Tibial artery (tissue), 4 donors: ENCODE measurements at regions not wholly inside any gene's neighbourhood (a gene's known extent, or its start where the extent isn't known, plus 50 kb on each side); places are given as distances from the start of the nearest gene placed in this dataset.
A peak's percentile ranks its signal among the peaks of the same experiment; 100 is the strongest.
"Not testable (repeated sequence)": the region's sequence is repeated elsewhere in the genome, so short reads cannot be mapped to it uniquely, and the experiment has no call there.

ENCODE experiments used
- DNase-seq, 2 donors: peaks; one replicate each; pipeline ENCODE4 v3.0.0-alpha.2; 2019
- H3K27ac ChIP-seq, 2 donors: fragments of 200-600 bp; sonication (generic) in 1 of 2; 1 replicate in 1 of 2; 2 replicates in 1 of 2; pipeline ENCODE4 v1.5.1; 2018 to 2019; ENCODE audit warnings: mild to moderate bottlenecking in 1 of 2
- H3K27me3 ChIP-seq, 2 donors: fragments of 200-600 bp; sonication (generic) in 1 of 2; one replicate each; pipeline versions ENCODE4 v1.5.1 to v1.6.0; 2016 to 2019
- H3K36me3 ChIP-seq, 3 donors: fragments of 200-600 bp; sonication (generic) in 2 of 3; one replicate each; pipeline ENCODE4 v1.5.1; 2016 to 2019; ENCODE audit warnings: mild to moderate bottlenecking in 2 of 3
- H3K4me1 ChIP-seq, 4 donors: fragments of 200-600 bp; sonication (generic) in 2 of 4; 1 replicate in 3 of 4; 2 replicates in 1 of 4; pipeline ENCODE4 v1.5.1; 2016 to 2019
- H3K4me3 ChIP-seq, 2 donors: fragments of 200-600 bp; sonication (generic) in 1 of 2; 1 replicate in 1 of 2; 2 replicates in 1 of 2; pipeline ENCODE4 v1.5.1; 2018 to 2019; ENCODE audit warnings: mild to moderate bottlenecking in 2 of 2
- H3K9me3 ChIP-seq, 3 donors: fragments of 200-600 bp; sonication (generic) in 1 of 3; one replicate each; pipeline ENCODE4 v1.5.1; 2016 to 2019
- intact Hi-C: fragments of 100-400 bp; cut with DNase I; formaldehyde crosslinking; loops from one replicate; pipeline ENCODE4 v1.15.0; 2023; ENCODE audit warnings: low total_unique reads
- TF ChIP-seq, protein P1 (sequence below), 2 experiments: fragments of 200-600 bp in 1 of 2; fragments of 450-650 bp in 1 of 2; IDR thresholded peaks; one replicate each; pipeline ENCODE4 v1.5.1; 2017 to 2019; ENCODE audit warnings: antibody characterized with exemption in 2 of 2, mild to moderate bottlenecking in 1 of 2, moderate library complexity in 1 of 2

DNA sequence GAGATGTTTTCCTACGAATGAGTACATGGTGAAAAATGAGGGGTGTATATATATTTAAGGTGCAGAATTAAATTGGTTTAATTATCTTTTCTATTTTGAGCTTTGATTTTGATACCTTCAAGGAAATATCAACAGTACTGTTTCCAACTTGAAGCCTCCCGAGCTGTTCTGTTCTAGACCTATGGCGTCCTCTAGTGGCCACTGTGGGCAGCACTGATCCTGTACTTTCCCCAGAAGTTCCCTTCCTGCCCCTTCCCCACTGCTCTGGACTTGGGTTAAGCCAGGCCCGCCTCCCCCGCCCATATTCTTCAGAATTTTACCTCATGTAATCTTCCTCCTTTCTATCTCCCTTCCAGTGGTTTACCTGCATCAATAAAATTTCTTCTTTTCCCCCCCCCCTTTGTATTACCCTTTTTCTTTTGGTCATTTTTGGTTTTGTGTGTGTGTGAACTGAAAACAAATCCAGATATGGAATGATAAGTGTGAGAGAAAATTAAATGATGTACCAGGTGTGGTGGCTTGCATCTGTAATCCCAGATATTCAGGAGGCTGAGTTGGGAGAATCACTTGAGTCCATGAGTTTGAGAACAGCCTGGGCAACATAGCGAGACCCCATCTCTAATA is 1643.5 kb downstream of the TP53TG3F start:
- Histone ChIP-seq H3K9me3 (no peaks in the 10 kb centered on the region), H3K36me3 (no peaks in the 10 kb centered on the region), H3K4me3 (no peak overlapping the region), H3K27me3 (no peaks in the 10 kb centered on the region), H3K4me1 (no peaks in the 10 kb centered on the region), H3K27ac (no peak overlapping the region)
- intact Hi-C loops, result no loop called here
- TF ChIP-seq, protein P1, sequence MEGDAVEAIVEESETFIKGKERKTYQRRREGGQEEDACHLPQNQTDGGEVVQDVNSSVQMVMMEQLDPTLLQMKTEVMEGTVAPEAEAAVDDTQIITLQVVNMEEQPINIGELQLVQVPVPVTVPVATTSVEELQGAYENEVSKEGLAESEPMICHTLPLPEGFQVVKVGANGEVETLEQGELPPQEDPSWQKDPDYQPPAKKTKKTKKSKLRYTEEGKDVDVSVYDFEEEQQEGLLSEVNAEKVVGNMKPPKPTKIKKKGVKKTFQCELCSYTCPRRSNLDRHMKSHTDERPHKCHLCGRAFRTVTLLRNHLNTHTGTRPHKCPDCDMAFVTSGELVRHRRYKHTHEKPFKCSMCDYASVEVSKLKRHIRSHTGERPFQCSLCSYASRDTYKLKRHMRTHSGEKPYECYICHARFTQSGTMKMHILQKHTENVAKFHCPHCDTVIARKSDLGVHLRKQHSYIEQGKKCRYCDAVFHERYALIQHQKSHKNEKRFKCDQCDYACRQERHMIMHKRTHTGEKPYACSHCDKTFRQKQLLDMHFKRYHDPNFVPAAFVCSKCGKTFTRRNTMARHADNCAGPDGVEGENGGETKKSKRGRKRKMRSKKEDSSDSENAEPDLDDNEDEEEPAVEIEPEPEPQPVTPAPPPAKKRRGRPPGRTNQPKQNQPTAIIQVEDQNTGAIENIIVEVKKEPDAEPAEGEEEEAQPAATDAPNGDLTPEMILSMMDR (IDR thresholded peaks at IDR 0.05), result no peak
- no peak for DNase-seq

DNA sequence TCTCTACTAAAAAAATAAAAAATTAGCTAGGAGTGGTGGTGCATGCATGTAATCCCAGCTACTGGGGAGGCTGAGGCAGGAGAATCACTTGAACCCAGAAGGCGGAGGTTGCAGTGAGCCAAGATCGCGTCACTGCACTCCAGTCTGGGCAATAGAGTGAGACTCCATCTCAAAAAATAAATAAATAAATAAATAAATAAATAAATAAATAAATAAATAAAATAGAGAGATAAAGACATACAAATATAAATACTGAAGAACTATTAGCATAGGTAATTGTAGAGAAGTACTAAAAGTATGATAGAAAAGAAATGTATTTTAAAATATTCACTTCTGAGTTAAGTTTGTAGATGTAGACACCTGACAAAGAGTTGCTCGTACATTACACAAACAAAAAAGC is 1652.4 kb downstream of the TP53TG3F start:
- H3K9me3 ChIP-seq, result not testable (repeated sequence)

DNA sequence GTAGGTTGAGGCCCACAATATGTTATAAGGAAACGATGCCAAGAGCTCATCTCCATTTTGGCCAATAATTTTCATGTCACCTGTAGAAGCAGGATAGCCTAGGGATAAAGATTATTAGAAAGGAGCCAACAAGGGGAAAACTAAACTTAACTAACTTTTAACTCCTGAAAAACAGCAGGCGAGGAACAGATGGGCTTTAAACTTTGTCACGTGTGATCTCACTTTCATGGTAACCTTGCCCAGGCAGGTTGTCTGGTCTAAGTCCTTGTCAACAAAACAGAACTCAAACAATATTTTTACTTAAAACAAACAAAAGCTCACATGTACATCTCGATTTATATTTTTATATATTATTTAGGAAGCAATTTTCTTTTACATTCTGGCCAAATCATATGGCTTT is 1672.0 kb downstream of the TP53TG3F start:
- TF ChIP-seq, protein P1 (IDR thresholded peaks at IDR 0.05), result no peak
- intact Hi-C loops, result no loop called here

More for the DNA sequence above, 1652.4 kb downstream of the TP53TG3F start:
- H3K27me3 ChIP-seq, H3K4me3 ChIP-seq, H3K4me1 ChIP-seq, H3K27ac ChIP-seq, DNase-seq, intact Hi-C loops, H3K36me3 ChIP-seq: not testable (repeated sequence)

DNA sequence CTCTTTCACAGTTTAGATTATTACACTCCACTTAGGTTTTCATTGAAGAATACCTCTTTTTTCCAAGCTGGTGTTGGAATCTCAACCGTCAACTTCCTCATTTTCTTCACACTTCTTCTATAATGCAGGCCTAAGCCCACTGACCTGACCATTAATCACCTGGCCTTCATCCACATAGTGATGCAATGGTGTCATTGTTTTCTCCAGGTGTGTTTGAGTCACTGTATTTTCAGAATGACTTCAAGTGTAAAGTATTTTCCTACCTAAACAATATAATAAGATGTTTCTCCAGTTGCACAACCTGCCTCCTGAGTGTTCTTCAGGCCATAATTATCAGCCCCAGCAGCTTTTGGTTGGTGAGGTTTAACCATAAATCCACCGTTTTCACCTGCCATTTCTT is 1675.1 kb downstream of the TP53TG3F start:
- no peaks in the 10 kb centered on the region for H3K27me3 ChIP-seq
- no peak overlapping the region for H3K27ac ChIP-seq
- H3K4me1 ChIP-seq, result no peaks in the 10 kb centered on the region
- TF ChIP-seq, protein P1 (IDR thresholded peaks at IDR 0.05), result no peak
- no peak overlapping the region for H3K4me3 ChIP-seq
- H3K36me3 ChIP-seq, result no peaks in the 10 kb centered on the region
- intact Hi-C loops, result no loop called here
- DNase-seq, result no peak
- H3K9me3 ChIP-seq, result no peaks in the 10 kb centered on the region

More for the DNA sequence above, 1672.0 kb downstream of the TP53TG3F start:
- no peaks in the 10 kb centered on the region for H3K27me3 ChIP-seq
- H3K27ac ChIP-seq, result no peak overlapping the region
- H3K4me1 ChIP-seq, result no peaks in the 10 kb centered on the region
- no peaks in the 10 kb centered on the region for H3K36me3 ChIP-seq
- H3K4me3 ChIP-seq, result no peak overlapping the region
- DNase-seq, result no peak
- no peaks in the 10 kb centered on the region for H3K9me3 ChIP-seq

DNA sequence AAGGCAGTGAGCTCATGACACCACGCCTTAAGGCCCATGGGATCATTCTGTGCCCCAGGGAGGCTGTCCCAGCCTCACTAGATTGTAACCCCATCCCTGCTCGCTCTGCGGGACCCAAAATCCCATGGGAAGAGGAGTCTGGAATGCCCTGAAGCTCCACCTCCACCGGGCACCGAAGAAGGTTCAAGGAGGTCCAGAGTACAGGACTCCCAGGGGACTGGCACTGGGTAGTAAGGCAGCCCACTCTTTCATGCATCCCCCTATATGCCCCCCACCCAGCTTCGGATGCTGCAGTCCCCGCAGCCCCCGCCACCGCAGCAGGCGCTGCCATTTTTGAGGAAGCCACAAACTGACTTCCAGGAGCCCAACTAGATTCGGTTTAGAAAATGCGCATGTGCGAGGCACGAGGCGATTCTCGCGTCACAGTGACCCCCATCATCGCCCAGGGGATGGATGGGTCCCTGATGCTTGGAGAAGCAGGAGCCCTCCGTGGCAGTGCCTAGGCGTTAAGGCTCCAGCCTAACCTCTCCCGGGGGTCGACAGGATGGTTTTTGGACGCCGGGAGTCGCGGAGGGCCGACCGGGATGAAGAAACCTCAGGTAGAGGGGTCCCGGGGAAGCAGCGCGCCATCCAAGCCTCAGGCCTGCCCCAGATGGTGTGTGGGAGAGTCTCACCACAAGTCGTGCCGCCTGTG is 1681.0 kb downstream of the TP53TG3F start:
- DNase-seq, result peak in 1 of 2 donors; percentile 60
- Histone ChIP-seq H3K27me3 (no peaks in the 10 kb centered on the region), H3K9me3 (peaks cover 0 to 4% (median 0%) of the 10 kb centered on the region in 3 donors), H3K4me3 (no peak overlapping the region), H3K27ac (no peak overlapping the region), H3K4me1 (no peaks in the 10 kb centered on the region), H3K36me3 (no peaks in the 10 kb centered on the region)
- intact Hi-C loops, result no loop called here
- TF ChIP-seq, protein P1 (IDR thresholded peaks at IDR 0.05), result no peak

DNA sequence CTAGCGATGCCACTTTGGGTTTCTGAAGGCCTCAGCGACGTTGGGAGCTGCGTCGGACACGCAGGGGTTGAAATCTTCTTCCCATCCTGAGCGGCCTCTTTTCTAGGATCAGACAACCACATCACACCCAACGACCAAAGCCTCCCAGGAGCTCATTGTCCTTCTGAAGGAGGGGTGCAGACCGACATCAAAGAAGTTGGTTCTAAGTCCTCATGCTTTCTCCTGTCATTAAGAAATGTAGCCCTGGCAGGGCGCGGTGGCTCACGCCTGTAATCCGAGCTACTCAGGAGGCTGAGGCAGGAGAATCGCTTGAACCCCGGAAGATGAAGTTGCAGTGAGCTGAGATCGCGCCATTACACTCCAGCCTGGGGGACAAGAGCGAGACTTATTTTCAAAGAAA is 1681.9 kb downstream of the TP53TG3F start:
- no peaks in the 10 kb centered on the region for H3K36me3 ChIP-seq
- no peaks in the 10 kb centered on the region for H3K27me3 ChIP-seq
- intact Hi-C loops, result no loop called here
- H3K27ac ChIP-seq, result no peak overlapping the region
- peak in 1 of 2 donors; percentile 47 for DNase-seq
- H3K9me3 ChIP-seq, result peaks cover 0 to 8% (median 0%) of the 10 kb centered on the region in 3 donors
- H3K4me1 ChIP-seq, result no peaks in the 10 kb centered on the region
- TF ChIP-seq, protein P1 (IDR thresholded peaks at IDR 0.05), result no peak
- no peak overlapping the region for H3K4me3 ChIP-seq
